D721Med (cell line): ENCODE measurements at regions not wholly inside any gene's neighbourhood (a gene's known extent, or its start where the extent isn't known, plus 50 kb on each side); places are given as distances from the start of the nearest gene placed in this dataset.

Experiments used
- DNase-seq: peaks from one replicate; pipeline ENCODE4 v3.0.0; 2011; ENCODE audit warnings: low spot score; ENCODE audit not compliant: insufficient read length
- FAIRE-seq: peaks from 2 replicates; lab custom pipeline; 2011; peaks lifted over from hg19 to GRCh38; lab: Jason Lieb, UNC
- CTCF ChIP-seq: IDR thresholded peaks from 2 replicates; pipeline ENCODE4 v1.5.1; 2012; ENCODE audit warnings: mild to moderate bottlenecking, control low read depth; ENCODE audit not compliant: insufficient read depth; ENCODE audit errors: missing control alignments

GRCh38 chr6:14882394-14883026, 363.4 kb upstream of the JARID2 start:
- TF ChIP-seq CTCF, result no peak
- FAIRE-seq, result no peak
- no peak for DNase-seq

GRCh38 chr6:14883921-14884320, 361.9 kb upstream of the JARID2 start:
- no peak for TF ChIP-seq CTCF
- no peak for DNase-seq
- FAIRE-seq, result no peak

- no peak for TF ChIP-seq CTCF
- no peak for FAIRE-seq
- DNase-seq, result no peak
These were observed 360.4 kb upstream of the JARID2 start for GRCh38 chr6:14885498-14885897.

GRCh38 chr6:14887181-14887580, 358.7 kb upstream of the JARID2 start:
- FAIRE-seq (no peak), DNase-seq (no peak)
- TF ChIP-seq CTCF, result no peak

GRCh38 chr6:14887986-14888574, 357.8 kb upstream of the JARID2 start:
- TF ChIP-seq CTCF, result no peak
- FAIRE-seq (no peak), DNase-seq (no peak)

GRCh38 chr6:14888575-14889000, 357.3 kb upstream of the JARID2 start:
- FAIRE-seq, result no peak
- no peak for TF ChIP-seq CTCF
- no peak for DNase-seq

- FAIRE-seq, result no peak
- TF ChIP-seq CTCF, result no peak
- DNase-seq, result no peak
These were observed 356.7 kb upstream of the JARID2 start for GRCh38 chr6:14889188-14889587.
